H9 (cell line): ENCODE measurements at regions not wholly inside any gene's neighbourhood (a gene's known extent, or its start where the extent isn't known, plus 50 kb on each side); places are given as distances from the start of the nearest gene placed in this dataset.
"Not testable (repeated sequence)": the region's sequence is repeated elsewhere in the genome, so short reads cannot be mapped to it uniquely, and the experiment has no call there.

Experiments used
- DNase-seq: peaks from one replicate; pipeline ENCODE4 v3.0.0-alpha.2; 2017
- H2AFZ ChIP-seq: one replicate; pipeline ENCODE4 v1.6.1; 2013; ENCODE audit warnings: mild to moderate bottlenecking, low read length, control low read depth, moderate library complexity
- H2AK5ac ChIP-seq: 2 replicates; pipeline ENCODE4 v1.6.1; 2013; ENCODE audit warnings: low read length, control low read depth, mixed read lengths; ENCODE audit not compliant: insufficient read length
- H2BK120ac ChIP-seq: one replicate; pipeline ENCODE4 v1.6.1; 2013; ENCODE audit warnings: low read depth, mild to moderate bottlenecking, low read length, control low read depth, inconsistent platforms; ENCODE audit not compliant: poor library complexity, severe bottlenecking
- H2BK12ac ChIP-seq: 2 replicates; pipeline ENCODE4 v1.6.1; 2013; ENCODE audit warnings: low read length, control low read depth, mixed read lengths, low read depth; ENCODE audit not compliant: insufficient read length
- H2BK15ac ChIP-seq: 2 replicates; pipeline ENCODE4 v1.6.1; 2013; ENCODE audit warnings: low read depth, low read length, control low read depth
- H2BK20ac ChIP-seq: one replicate; pipeline ENCODE4 v1.6.1; 2013; ENCODE audit warnings: low read depth, mild to moderate bottlenecking, low read length, control low read depth, inconsistent platforms; ENCODE audit not compliant: poor library complexity, severe bottlenecking
- H2BK5ac ChIP-seq: 2 replicates; pipeline ENCODE4 v1.6.1; 2013; ENCODE audit warnings: low read length, control low read depth, mixed read lengths; ENCODE audit not compliant: insufficient read length
- H3K14ac ChIP-seq: 2 replicates; pipeline ENCODE4 v1.6.1; 2013; ENCODE audit warnings: low read length, control low read depth; ENCODE audit not compliant: insufficient read depth
- H3K18ac ChIP-seq: 2 replicates; pipeline ENCODE4 v1.6.1; 2013; ENCODE audit warnings: low read depth, mild to moderate bottlenecking, mixed read lengths, low read length, control low read depth; ENCODE audit not compliant: insufficient read length
- H3K23ac ChIP-seq: 2 replicates; pipeline ENCODE4 v1.6.1; 2013; ENCODE audit warnings: low read length, control low read depth, mixed read lengths, low read depth; ENCODE audit not compliant: insufficient read length
- H3K23me2 ChIP-seq: 2 replicates; pipeline ENCODE4 v1.6.1; 2013; ENCODE audit warnings: low read depth, mild to moderate bottlenecking, mixed read lengths, low read length, control low read depth; ENCODE audit not compliant: insufficient read length, poor library complexity, severe bottlenecking
- H3K27ac ChIP-seq: 2 replicates; pipeline ENCODE4 v1.5.1; 2013; ENCODE audit warnings: low read length, control low read depth, mixed read lengths, low read depth; ENCODE audit not compliant: insufficient read length
- H3K27me3 ChIP-seq: 2 replicates; pipeline ENCODE4 v1.6.1; 2013; ENCODE audit warnings: low read length, control low read depth, inconsistent platforms; ENCODE audit not compliant: insufficient read depth
- H3K4ac ChIP-seq: 2 replicates; pipeline ENCODE4 v1.6.1; 2013; ENCODE audit warnings: low read depth, mild to moderate bottlenecking, control low read depth, inconsistent platforms, low read length, moderate library complexity
- H3K4me1 ChIP-seq: 2 replicates; pipeline ENCODE4 v1.6.1; 2013; ENCODE audit warnings: low read length, control low read depth, inconsistent platforms; ENCODE audit not compliant: insufficient read depth
- H3K4me2 ChIP-seq: 2 replicates; pipeline ENCODE4 v1.6.1; 2013; ENCODE audit warnings: low read length, control low read depth, mixed read lengths; ENCODE audit not compliant: insufficient read length, insufficient read depth
- H3K56ac ChIP-seq: 2 replicates; pipeline ENCODE4 v1.6.1; 2013; ENCODE audit warnings: low read depth, mild to moderate bottlenecking, mixed read lengths, low read length, control low read depth; ENCODE audit not compliant: insufficient read length
- H3K79me1 ChIP-seq: 2 replicates; pipeline ENCODE4 v1.6.1; 2013; ENCODE audit warnings: low read depth, mild to moderate bottlenecking, moderate library complexity, low read length, control low read depth, inconsistent platforms; ENCODE audit not compliant: insufficient read depth, poor library complexity, severe bottlenecking
- H3K79me2 ChIP-seq: 2 replicates; pipeline ENCODE4 v1.6.1; 2013; ENCODE audit warnings: low read length, control low read depth, inconsistent platforms; ENCODE audit not compliant: insufficient read depth
- H3K9ac ChIP-seq: 2 replicates; pipeline ENCODE4 v1.6.1; 2013; ENCODE audit warnings: low read length, control low read depth, mixed read lengths; ENCODE audit not compliant: insufficient read length; ENCODE audit errors: extremely low read depth
- H3K9me3 ChIP-seq: one replicate; pipeline ENCODE4 v1.6.1; 2013; ENCODE audit warnings: low read depth, low read length, inconsistent platforms; ENCODE audit not compliant: control insufficient read depth
- H3T11ph ChIP-seq: one replicate; pipeline ENCODE4 v1.6.1; 2013; ENCODE audit warnings: mild to moderate bottlenecking, low read length, control low read depth, inconsistent platforms
- H4K20me1 ChIP-seq: one replicate; pipeline ENCODE4 v1.6.1; 2013; ENCODE audit not compliant: control insufficient read depth, insufficient read length, insufficient read depth
- H4K5ac ChIP-seq: 2 replicates; pipeline ENCODE4 v1.6.1; 2013; ENCODE audit warnings: low read depth, mild to moderate bottlenecking, mixed read lengths, low read length, control low read depth; ENCODE audit not compliant: insufficient read length
- H4K8ac ChIP-seq: replicated peaks from 2 replicates; pipeline ENCODE4 v1.6.1; 2013; ENCODE audit warnings: low read length, control low read depth, mixed read lengths, low read depth; ENCODE audit not compliant: insufficient read length
- H4K91ac ChIP-seq: 2 replicates; pipeline ENCODE4 v1.6.1; 2013; ENCODE audit warnings: low read depth, mild to moderate bottlenecking, moderate library complexity, mixed read lengths, low read length, control low read depth; ENCODE audit not compliant: insufficient read length
- H3K27ac Mint-ChIP-seq, 3 experiments: 2 replicates in 2 of 3; 3 replicates in 1 of 3; pipeline ENCODE4 v1.8.0; 2020 to 2021; ENCODE audit warnings: mixed read lengths in 3 of 3, mild to moderate bottlenecking in 1 of 3, moderate library complexity in 1 of 3
- H3K27me3 Mint-ChIP-seq: 2 replicates; pipeline ENCODE4 v1.8.0; 2021; ENCODE audit warnings: low read depth, mild to moderate bottlenecking, moderate library complexity, mixed read lengths
- H3K36me3 Mint-ChIP-seq, 3 experiments: 2 replicates in 2 of 3; 3 replicates in 1 of 3; pipeline ENCODE4 v1.8.0; 2020 to 2021; ENCODE audit warnings: low read depth in 3 of 3, mixed read lengths in 3 of 3; ENCODE audit not compliant: insufficient read depth in 1 of 3
- H3K4me1 Mint-ChIP-seq, 2 experiments: 2 replicates each; pipeline ENCODE4 v1.8.0; 2020; ENCODE audit warnings: mixed read lengths in 2 of 2
- H3K4me3 Mint-ChIP-seq, 2 experiments: 2 replicates in 1 of 2; 3 replicates in 1 of 2; pipeline ENCODE4 v1.8.0; 2020 to 2021; ENCODE audit warnings: mild to moderate bottlenecking in 2 of 2, mixed read lengths in 2 of 2, moderate library complexity in 1 of 2
- H3K9me3 Mint-ChIP-seq, 2 experiments: 2 replicates in 1 of 2; 3 replicates in 1 of 2; pipeline ENCODE4 v1.8.0; 2020; ENCODE audit warnings: mild to moderate bottlenecking in 2 of 2, mixed read lengths in 2 of 2, moderate library complexity in 1 of 2
- WGBS: extraction: QIAGEN DNeasy Blood & Tissue Kit; methylation state at CpG from one replicate; pipeline ENCODE4 v1.1.7; 2013; ENCODE audit warnings: missing lambda C conversion rate, low lambda C conversion rate, mixed read lengths; ENCODE audit not compliant: insufficient read length; ENCODE audit errors: extremely low coverage; 5-methylcytosine and 5-hydroxymethylcytosine counted together
- TF ChIP-seq, protein P1 (sequence below): fragments of 200-600 bp; sonication (generic); conservative IDR thresholded peaks from 3 replicates; pipeline ENCODE4 v1.8.0; 2021; ENCODE audit warnings: antibody characterized with exemption, mild to moderate bottlenecking

DNA sequence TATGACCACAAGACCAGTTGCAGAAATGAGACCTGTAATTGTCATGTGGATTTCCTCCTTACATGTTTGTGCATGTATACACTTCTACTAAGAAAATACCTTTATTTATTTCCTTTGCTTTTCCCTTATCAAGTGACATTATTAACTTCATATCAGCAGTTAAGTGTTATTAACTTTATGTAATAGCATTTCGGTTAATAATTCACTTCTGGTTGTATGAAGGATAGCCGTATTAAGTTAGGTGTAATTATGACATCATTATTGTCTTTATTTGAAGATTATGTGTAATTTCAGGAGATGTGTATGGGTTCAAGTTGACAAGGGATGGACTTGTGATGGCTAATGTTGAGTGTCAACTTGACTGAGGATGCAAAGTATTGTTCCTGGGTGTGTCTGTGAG lies 881.2 kb upstream of the ATXN8OS start:
- Histone ChIP-seq H4K91ac (no peak overlapping the region), H3K23me2 (no peaks in the 10 kb centered on the region), H3K14ac (no peak overlapping the region), H3K4me2 (no peak overlapping the region), H3K79me1 (no peaks in the 10 kb centered on the region), H3T11ph (no peak overlapping the region), H3K9ac (no peak overlapping the region), H4K20me1 (no peaks in the 10 kb centered on the region), H2AFZ (no peak overlapping the region), H3K4me1 (no peaks in the 10 kb centered on the region), H2BK12ac (no peak overlapping the region), H3K4ac (no peak overlapping the region), H2BK20ac (no peak overlapping the region), H3K27me3 (no peaks in the 10 kb centered on the region), H3K56ac (no peak overlapping the region), H3K79me2 (no peaks in the 10 kb centered on the region), H3K18ac (no peak overlapping the region), H3K23ac (no peak overlapping the region), H2BK120ac (no peak overlapping the region), H3K9me3 (no peaks in the 10 kb centered on the region), H3K27ac (no peak overlapping the region), H4K8ac (no peak overlapping the region), H2BK5ac (no peak overlapping the region), H4K5ac (no peak overlapping the region), H2BK15ac (no peak overlapping the region), H2AK5ac (no peak overlapping the region)
- Mint-ChIP-seq H3K27ac (no peak overlapping the region), H3K4me3 (no peak overlapping the region), H3K9me3 (peaks cover 0 to 6% of the 10 kb centered on the region in 2 experiments; a peak in 3 of 5 replicates), H3K36me3 (peaks cover 7 to 17% (median 16%) of the 10 kb centered on the region in 3 experiments), H3K4me1 (peaks cover 8 to 14% of the 10 kb centered on the region in 2 experiments; a peak in 3 of 4 replicates), H3K27me3 (no peaks in the 10 kb centered on the region)
- DNase-seq = no peak
- WGBS = no CpG with 5 or more reads among the region's 2 CpGs
- TF ChIP-seq, protein P1, sequence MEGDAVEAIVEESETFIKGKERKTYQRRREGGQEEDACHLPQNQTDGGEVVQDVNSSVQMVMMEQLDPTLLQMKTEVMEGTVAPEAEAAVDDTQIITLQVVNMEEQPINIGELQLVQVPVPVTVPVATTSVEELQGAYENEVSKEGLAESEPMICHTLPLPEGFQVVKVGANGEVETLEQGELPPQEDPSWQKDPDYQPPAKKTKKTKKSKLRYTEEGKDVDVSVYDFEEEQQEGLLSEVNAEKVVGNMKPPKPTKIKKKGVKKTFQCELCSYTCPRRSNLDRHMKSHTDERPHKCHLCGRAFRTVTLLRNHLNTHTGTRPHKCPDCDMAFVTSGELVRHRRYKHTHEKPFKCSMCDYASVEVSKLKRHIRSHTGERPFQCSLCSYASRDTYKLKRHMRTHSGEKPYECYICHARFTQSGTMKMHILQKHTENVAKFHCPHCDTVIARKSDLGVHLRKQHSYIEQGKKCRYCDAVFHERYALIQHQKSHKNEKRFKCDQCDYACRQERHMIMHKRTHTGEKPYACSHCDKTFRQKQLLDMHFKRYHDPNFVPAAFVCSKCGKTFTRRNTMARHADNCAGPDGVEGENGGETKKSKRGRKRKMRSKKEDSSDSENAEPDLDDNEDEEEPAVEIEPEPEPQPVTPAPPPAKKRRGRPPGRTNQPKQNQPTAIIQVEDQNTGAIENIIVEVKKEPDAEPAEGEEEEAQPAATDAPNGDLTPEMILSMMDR = no peak

DNA sequence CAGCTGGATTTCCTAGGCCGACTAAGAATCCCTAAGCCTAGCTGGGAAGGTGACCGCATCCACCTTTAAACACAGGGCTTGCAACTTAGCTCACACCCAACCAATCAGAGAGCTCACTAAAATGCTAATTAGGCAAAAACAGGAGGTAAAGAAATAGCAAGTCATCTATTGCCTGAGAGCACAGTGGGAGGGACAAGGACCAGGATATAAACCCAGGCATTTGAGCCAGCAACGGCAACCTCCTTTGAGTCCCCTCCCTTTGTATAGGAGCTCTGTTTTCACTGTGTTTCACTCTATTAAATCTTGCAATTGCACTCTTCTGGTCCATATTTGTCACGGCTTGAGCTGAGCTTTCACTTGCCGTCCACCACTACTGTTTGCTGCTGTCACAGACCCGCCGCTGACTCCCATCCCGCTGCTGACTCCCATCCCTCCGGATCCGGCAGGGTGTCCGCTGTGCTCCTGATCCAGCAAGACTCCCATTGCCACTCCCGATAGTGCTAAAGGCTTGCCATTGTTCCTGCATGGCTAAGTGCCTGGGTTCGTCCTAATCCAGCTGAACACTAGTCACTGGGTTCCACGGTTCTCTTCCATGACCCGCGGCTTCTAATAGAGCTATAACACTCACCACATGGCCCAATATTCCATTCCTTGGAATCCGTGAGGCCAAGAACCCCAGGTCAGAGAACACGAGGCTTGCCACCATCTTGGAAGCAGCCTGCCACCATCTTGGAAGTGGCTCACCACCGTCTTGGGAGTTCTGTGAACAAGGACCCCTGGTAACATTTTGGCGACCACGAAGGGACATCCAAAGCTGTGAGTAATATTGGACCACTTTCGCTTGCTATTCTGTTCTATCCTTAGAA lies 885.8 kb upstream of the ATXN8OS start:
- H3T11ph ChIP-seq, H2BK12ac ChIP-seq, H3K27ac ChIP-seq, H3K14ac ChIP-seq, H3K79me2 ChIP-seq, H2BK120ac ChIP-seq, H3K9me3 Mint-ChIP-seq, H4K20me1 ChIP-seq, DNase-seq, H2BK5ac ChIP-seq, H3K79me1 ChIP-seq, H2AK5ac ChIP-seq, H3K23ac ChIP-seq, H2BK15ac ChIP-seq, H3K9ac ChIP-seq, H3K27me3 ChIP-seq, H3K4me3 Mint-ChIP-seq, H3K56ac ChIP-seq, H2BK20ac ChIP-seq, H3K36me3 Mint-ChIP-seq, H2AFZ ChIP-seq, H4K8ac ChIP-seq, H3K27me3 Mint-ChIP-seq, H4K91ac ChIP-seq, H3K4ac ChIP-seq, H3K18ac ChIP-seq, H3K9me3 ChIP-seq, H4K5ac ChIP-seq, H3K4me2 ChIP-seq, H3K4me1 ChIP-seq, H3K27ac Mint-ChIP-seq, H3K23me2 ChIP-seq: not testable (repeated sequence)
- peaks cover 8 to 11% of the 10 kb centered on the region in 2 experiments; a peak in 3 of 4 replicates for H3K4me1 Mint-ChIP-seq
- no CpG with 5 or more reads among the region's 22 CpGs for WGBS
